HepG2 (cell line): ENCODE measurements at regions not wholly inside any gene's neighbourhood (a gene's known extent, or its start where the extent isn't known, plus 50 kb on each side); places are given as distances from the start of the nearest gene placed in this dataset.

Source experiments
- EP300 ChIP-seq, 3 experiments: sonication (generic) in 1 of 3; formaldehyde crosslinking in 1 of 3; IDR thresholded peaks; 2 replicates each; pipeline versions ENCODE4 v1.5.1 to v1.6.1; 2011 to 2020; ENCODE audit warnings: low read depth in 2 of 3, low read length in 2 of 3, borderline replicate concordance in 1 of 3, improper control_type of control experiment in 1 of 3, mild to moderate bottlenecking in 1 of 3, missing genetic modification reagents in 1 of 3, moderate library complexity in 1 of 3
- GLI4 ChIP-seq: sonication (generic); formaldehyde crosslinking; IDR thresholded peaks from 2 replicates; pipeline ENCODE4 v1.5.1; 2020; ENCODE audit warnings: missing genetic modification reagents, mild to moderate bottlenecking, moderate library complexity, borderline replicate concordance
- HIC2 ChIP-seq: sonication (generic); formaldehyde crosslinking; IDR thresholded peaks from 2 replicates; pipeline ENCODE4 v1.9.0; 2022; ENCODE audit warnings: low read depth, missing genetic modification reagents
- HNRNPH1 ChIP-seq: fragments of 200-400 bp; formaldehyde crosslinking; optimal IDR thresholded peaks from 2 replicates; pipeline ENCODE3; 2017; ENCODE audit warnings: mild to moderate bottlenecking, low read depth, low read length
- KLF9 ChIP-seq: IDR thresholded peaks from 2 replicates; pipeline ENCODE4 v1.6.1; 2016; ENCODE audit warnings: low read depth
- MEIS1 ChIP-seq: sonication (generic); formaldehyde crosslinking; IDR thresholded peaks from 2 replicates; pipeline ENCODE4 v1.9.0; 2021; ENCODE audit warnings: mild to moderate bottlenecking, missing genetic modification reagents, moderate library complexity, borderline replicate concordance
- RAD21 ChIP-seq: fragments of 450-650 bp; formaldehyde crosslinking; IDR thresholded peaks from 2 replicates; pipeline ENCODE4 v1.5.0; 2020; ENCODE audit warnings: mild to moderate bottlenecking
- SKI ChIP-seq: fragments of 450-650 bp; IDR thresholded peaks from one replicate; pipeline ENCODE4 v1.6.1; 2018; ENCODE audit warnings: mild to moderate bottlenecking; ENCODE audit not compliant: partially characterized antibody
- SP2 ChIP-seq: sonication (generic); formaldehyde crosslinking; IDR thresholded peaks from 2 replicates; pipeline ENCODE4 v1.5.1; 2020; ENCODE audit warnings: mild to moderate bottlenecking, missing genetic modification reagents
- ZBTB33 ChIP-seq: sonication (generic); formaldehyde crosslinking; IDR thresholded peaks from 2 replicates; pipeline ENCODE4 v1.4.0; 2020; ENCODE audit warnings: missing genetic modification reagents
- ZKSCAN5 ChIP-seq: sonication (generic); formaldehyde crosslinking; IDR thresholded peaks from 2 replicates; pipeline ENCODE4 v1.5.1; 2020; ENCODE audit warnings: mild to moderate bottlenecking, missing genetic modification reagents
- ZNF549 ChIP-seq: sonication (generic); formaldehyde crosslinking; IDR thresholded peaks from 2 replicates; pipeline ENCODE4 v1.5.0; 2020; ENCODE audit warnings: missing genetic modification reagents
- ZNF724P ChIP-seq: sonication (generic); formaldehyde crosslinking; IDR thresholded peaks from 2 replicates; pipeline ENCODE4 v1.8.0; 2022; ENCODE audit warnings: missing genetic modification reagents, borderline replicate concordance

- TF ChIP-seq EP300 (IDR thresholded peaks at IDR 0.05; ENCODE audit: low read depth in 2 of 2, low read length in 2 of 2) (no peak), EP300 (CRISPR knock-in tag; IDR thresholded peaks at IDR 0.05; ENCODE audit: borderline replicate concordance) (no peak), ZNF724P (CRISPR knock-in tag) (no peak), SKI (no peak), HIC2 (no peak), MEIS1 (CRISPR knock-in tag) (no peak), HNRNPH1 (no peak), RAD21 (CRISPR knock-in tag) (no peak), GLI4 (CRISPR knock-in tag) (no peak), ZBTB33 (CRISPR knock-in tag) (no peak), ZNF549 (CRISPR knock-in tag) (no peak), SP2 (CRISPR knock-in tag) (no peak), KLF9 (no peak), ZKSCAN5 (CRISPR knock-in tag) (no peak)
Measured at GRCh38 chr21:17455451-17455850, 57.4 kb upstream of the CXADR start.
